CD4-positive, alpha-beta T cell treated with Interleukin-12 subunit alpha and Interleukin-12 subunit beta, for 1 hour (primary cell): ENCODE measurements at regions not wholly inside any gene's neighbourhood (a gene's known extent, or its start where the extent isn't known, plus 50 kb on each side); places are given as distances from the start of the nearest gene placed in this dataset.

Source experiments
- DNase-seq: peaks from one replicate; pipeline ENCODE4 v3.0.0-alpha.2; 2020

GRCh38 chr6:53744321-53744720 lies 50.5 kb upstream of the LRRC1 start:
- no peak for DNase-seq

- no peak for DNase-seq
These were observed 53.6 kb upstream of the LRRC1 start for GRCh38 chr6:53741034-53741823.

- DNase-seq = no peak
These were observed 57.1 kb upstream of the LRRC1 start for GRCh38 chr6:53737746-53738145.

- peak; percentile 7 for DNase-seq
These were observed 58.9 kb upstream of the LRRC1 start for GRCh38 chr6:53735896-53736295.

GRCh38 chr6:53734473-53735299 lies 60.1 kb upstream of the LRRC1 start:
- peak; percentile 17 for DNase-seq

- DNase-seq = no peak
These were observed 62.8 kb upstream of the LRRC1 start for GRCh38 chr6:53731866-53732636.

GRCh38 chr6:53730767-53731166 lies 64.0 kb upstream of the LRRC1 start:
- no peak for DNase-seq

- peak; percentile 59 for DNase-seq
These were observed 63.1 kb upstream of the KLHL31 start for GRCh38 chr6:53728570-53729194.

GRCh38 chr6:53727748-53728147 lies 62.2 kb upstream of the KLHL31 start:
- DNase-seq = no peak

GRCh38 chr6:53725791-53726575 lies 60.4 kb upstream of the KLHL31 start:
- peak; percentile 73 for DNase-seq

GRCh38 chr6:53724501-53724900 lies 58.9 kb upstream of the KLHL31 start:
- DNase-seq = no peak

GRCh38 chr6:53723331-53723730 lies 57.8 kb upstream of the KLHL31 start:
- DNase-seq = no peak

GRCh38 chr6:53721766-53722165 lies 56.2 kb upstream of the KLHL31 start:
- DNase-seq = no peak

GRCh38 chr6:53718597-53719460 lies 53.3 kb upstream of the KLHL31 start:
- DNase-seq = peak; percentile 51

- no peak for DNase-seq
These were observed 52.0 kb upstream of the KLHL31 start for GRCh38 chr6:53717566-53717965.

GRCh38 chr6:53715434-53715833 lies 49.9 kb upstream of the KLHL31 start:
- no peak for DNase-seq
